Parathyroid adenoma (tissue), 2 donors: ENCODE measurements at regions not wholly inside any gene's neighbourhood (a gene's known extent, or its start where the extent isn't known, plus 50 kb on each side); places are given as distances from the start of the nearest gene placed in this dataset.

ENCODE experiments used
- H2AFZ ChIP-seq: fragments of 300-600 bp; sonication (generic); one replicate; pipeline ENCODE4 v1.7.0; 2017; ENCODE audit warnings: antibody characterized with exemption, mild to moderate bottlenecking
- H3K27ac ChIP-seq: fragments of 300-600 bp; sonication (generic); one replicate; pipeline ENCODE4 v1.7.0; 2017
- H3K27me3 ChIP-seq: fragments of 300-600 bp; sonication (generic); one replicate; pipeline ENCODE4 v1.7.0; 2017; ENCODE audit warnings: low read length; ENCODE audit not compliant: control insufficient read depth, insufficient read depth
- H3K36me3 ChIP-seq: fragments of 300-600 bp; sonication (generic); one replicate; pipeline ENCODE4 v1.7.0; 2017; ENCODE audit warnings: low read length; ENCODE audit not compliant: control insufficient read depth, insufficient read depth
- H3K4me1 ChIP-seq: fragments of 300-600 bp; sonication (generic); one replicate; pipeline ENCODE4 v1.7.0; 2017; ENCODE audit warnings: control low read depth
- H3K4me2 ChIP-seq: fragments of 300-600 bp; sonication (generic); one replicate; pipeline ENCODE4 v1.7.0; 2017; ENCODE audit warnings: low read length
- H3K4me3 ChIP-seq: fragments of 300-600 bp; sonication (generic); one replicate; pipeline ENCODE4 v1.7.0; 2017; ENCODE audit warnings: low read depth, low read length
- H3K79me2 ChIP-seq: fragments of 300-600 bp; sonication (generic); one replicate; pipeline ENCODE4 v1.7.0; 2017; ENCODE audit warnings: control low read depth
- H3K9ac ChIP-seq: fragments of 300-600 bp; sonication (generic); one replicate; pipeline ENCODE4 v1.7.0; 2017; ENCODE audit warnings: mild to moderate bottlenecking
- H3K9me3 ChIP-seq: fragments of 300-600 bp; sonication (generic); one replicate; pipeline ENCODE4 v1.7.0; 2017; ENCODE audit warnings: low read length; ENCODE audit not compliant: control insufficient read depth
- TF ChIP-seq, protein P1 (sequence below): fragments of 300-600 bp; sonication (generic); IDR thresholded peaks from one replicate; pipeline ENCODE4 v1.7.0; 2017; ENCODE audit warnings: antibody characterized with exemption, mild to moderate bottlenecking
- donor health status: primary hyperparathyroidism.

DNA sequence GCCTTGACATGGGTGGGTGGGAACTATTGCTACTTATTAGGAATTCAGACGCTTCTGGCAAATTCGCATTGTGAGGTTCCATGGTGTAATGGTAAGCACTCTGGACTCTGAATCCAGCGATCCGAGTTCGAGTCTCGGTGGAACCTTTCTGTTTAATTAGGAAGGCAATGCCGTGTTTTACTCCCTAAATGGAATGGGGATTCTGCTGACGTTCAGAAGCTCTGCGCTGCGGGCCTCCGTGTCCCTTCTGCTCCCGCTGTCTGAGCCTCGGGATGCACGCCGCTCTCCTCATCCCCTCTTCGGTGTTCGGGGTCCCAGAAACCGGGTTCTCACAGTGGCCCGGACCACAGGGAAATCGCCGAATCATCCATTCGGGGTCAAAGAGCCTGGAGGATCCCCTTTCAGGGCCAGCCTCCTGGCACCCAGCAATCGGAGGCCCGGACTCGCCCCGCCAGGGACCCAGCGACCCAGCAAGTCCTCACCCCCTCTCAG, 280.3 kb downstream of the FAM72C start:
- H3K27ac ChIP-seq = no peak overlapping the region
- H3K9me3 ChIP-seq = no peaks in the 10 kb centered on the region
- TF ChIP-seq, protein P1, sequence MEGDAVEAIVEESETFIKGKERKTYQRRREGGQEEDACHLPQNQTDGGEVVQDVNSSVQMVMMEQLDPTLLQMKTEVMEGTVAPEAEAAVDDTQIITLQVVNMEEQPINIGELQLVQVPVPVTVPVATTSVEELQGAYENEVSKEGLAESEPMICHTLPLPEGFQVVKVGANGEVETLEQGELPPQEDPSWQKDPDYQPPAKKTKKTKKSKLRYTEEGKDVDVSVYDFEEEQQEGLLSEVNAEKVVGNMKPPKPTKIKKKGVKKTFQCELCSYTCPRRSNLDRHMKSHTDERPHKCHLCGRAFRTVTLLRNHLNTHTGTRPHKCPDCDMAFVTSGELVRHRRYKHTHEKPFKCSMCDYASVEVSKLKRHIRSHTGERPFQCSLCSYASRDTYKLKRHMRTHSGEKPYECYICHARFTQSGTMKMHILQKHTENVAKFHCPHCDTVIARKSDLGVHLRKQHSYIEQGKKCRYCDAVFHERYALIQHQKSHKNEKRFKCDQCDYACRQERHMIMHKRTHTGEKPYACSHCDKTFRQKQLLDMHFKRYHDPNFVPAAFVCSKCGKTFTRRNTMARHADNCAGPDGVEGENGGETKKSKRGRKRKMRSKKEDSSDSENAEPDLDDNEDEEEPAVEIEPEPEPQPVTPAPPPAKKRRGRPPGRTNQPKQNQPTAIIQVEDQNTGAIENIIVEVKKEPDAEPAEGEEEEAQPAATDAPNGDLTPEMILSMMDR = no peak
- no peak overlapping the region for H3K4me3 ChIP-seq
- no peaks in the 10 kb centered on the region for H3K79me2 ChIP-seq
- no peak overlapping the region for H2AFZ ChIP-seq
- no peaks in the 10 kb centered on the region for H3K27me3 ChIP-seq
- H3K4me2 ChIP-seq = no peak overlapping the region
- no peak overlapping the region for H3K9ac ChIP-seq
- H3K36me3 ChIP-seq = no peaks in the 10 kb centered on the region
- no peaks in the 10 kb centered on the region for H3K4me1 ChIP-seq

GRCh38 chr1:143689781-143690180, 282.0 kb downstream of the FAM72C start:
- no peaks in the 10 kb centered on the region for H3K4me1 ChIP-seq
- no peaks in the 10 kb centered on the region for H3K79me2 ChIP-seq
- H3K4me3 ChIP-seq = no peak overlapping the region
- no peaks in the 10 kb centered on the region for H3K9me3 ChIP-seq
- TF ChIP-seq, protein P1 = no peak
- H2AFZ ChIP-seq = no peak overlapping the region
- H3K27ac ChIP-seq = no peak overlapping the region
- H3K27me3 ChIP-seq = no peaks in the 10 kb centered on the region
- no peak overlapping the region for H3K4me2 ChIP-seq
- no peaks in the 10 kb centered on the region for H3K36me3 ChIP-seq
- H3K9ac ChIP-seq = no peak overlapping the region

DNA sequence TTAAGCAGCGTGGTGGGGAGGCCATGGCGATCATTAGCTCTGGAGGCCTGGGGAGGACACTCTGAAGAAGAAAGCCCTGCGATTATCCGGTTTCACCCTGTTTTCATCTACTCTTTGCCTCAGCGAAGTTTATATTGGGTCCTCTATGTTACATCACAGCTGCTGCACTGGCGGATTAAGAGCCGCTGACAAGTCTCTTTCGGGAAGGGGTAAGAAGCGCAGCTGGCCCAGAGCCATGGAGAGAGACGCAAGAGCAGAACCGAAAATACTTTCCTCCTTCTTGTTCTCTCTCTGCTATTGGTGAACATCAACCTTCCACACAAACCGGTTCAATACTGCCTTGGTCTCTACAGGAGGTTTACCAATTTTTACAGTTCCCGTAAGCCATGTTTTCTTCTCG, 291.5 kb downstream of the FAM72C start:
- H3K4me1 ChIP-seq = no peaks in the 10 kb centered on the region
- H3K27me3 ChIP-seq = peaks cover 4% of the 10 kb centered on the region

GRCh38 chr1:143672983-143673382, 298.8 kb downstream of the FAM72C start:
- no peaks in the 10 kb centered on the region for H3K9me3 ChIP-seq
- no peak overlapping the region for H3K4me2 ChIP-seq
- no peaks in the 10 kb centered on the region for H3K36me3 ChIP-seq
- H3K4me3 ChIP-seq = no peak overlapping the region
- H2AFZ ChIP-seq = no peak overlapping the region
- H3K9ac ChIP-seq = no peak overlapping the region
- H3K79me2 ChIP-seq = no peaks in the 10 kb centered on the region
- TF ChIP-seq, protein P1 = no peak
- H3K27ac ChIP-seq = no peak overlapping the region
- H3K27me3 ChIP-seq = peaks cover 15% of the 10 kb centered on the region
- no peaks in the 10 kb centered on the region for H3K4me1 ChIP-seq

More for the DNA sequence above, 291.5 kb downstream of the FAM72C start:
- no peaks in the 10 kb centered on the region for H3K36me3 ChIP-seq
- H3K27ac ChIP-seq = no peak overlapping the region
- no peak overlapping the region for H3K9ac ChIP-seq
- H3K9me3 ChIP-seq = no peaks in the 10 kb centered on the region
- H3K4me2 ChIP-seq = no peak overlapping the region
- TF ChIP-seq, protein P1 = no peak
- no peak overlapping the region for H2AFZ ChIP-seq
- no peak overlapping the region for H3K4me3 ChIP-seq
- no peaks in the 10 kb centered on the region for H3K79me2 ChIP-seq

GRCh38 chr1:143667730-143668129, 304.1 kb downstream of the FAM72C start:
- Histone ChIP-seq H3K27ac (no peak overlapping the region), H3K9ac (no peak overlapping the region), H2AFZ (no peak overlapping the region), H3K4me3 (no peak overlapping the region), H3K79me2 (no peaks in the 10 kb centered on the region), H3K4me2 (no peak overlapping the region), H3K9me3 (no peaks in the 10 kb centered on the region), H3K4me1 (no peaks in the 10 kb centered on the region), H3K27me3 (peaks cover 10% of the 10 kb centered on the region), H3K36me3 (no peaks in the 10 kb centered on the region)
- TF ChIP-seq, protein P1 = no peak
